ENCODE measurements at regions not wholly inside any gene's neighbourhood (a gene's known extent, or its start where the extent isn't known, plus 50 kb on each side); places are given as distances from the start of the nearest gene placed in this dataset.

- TF ChIP-seq, protein P1, sequence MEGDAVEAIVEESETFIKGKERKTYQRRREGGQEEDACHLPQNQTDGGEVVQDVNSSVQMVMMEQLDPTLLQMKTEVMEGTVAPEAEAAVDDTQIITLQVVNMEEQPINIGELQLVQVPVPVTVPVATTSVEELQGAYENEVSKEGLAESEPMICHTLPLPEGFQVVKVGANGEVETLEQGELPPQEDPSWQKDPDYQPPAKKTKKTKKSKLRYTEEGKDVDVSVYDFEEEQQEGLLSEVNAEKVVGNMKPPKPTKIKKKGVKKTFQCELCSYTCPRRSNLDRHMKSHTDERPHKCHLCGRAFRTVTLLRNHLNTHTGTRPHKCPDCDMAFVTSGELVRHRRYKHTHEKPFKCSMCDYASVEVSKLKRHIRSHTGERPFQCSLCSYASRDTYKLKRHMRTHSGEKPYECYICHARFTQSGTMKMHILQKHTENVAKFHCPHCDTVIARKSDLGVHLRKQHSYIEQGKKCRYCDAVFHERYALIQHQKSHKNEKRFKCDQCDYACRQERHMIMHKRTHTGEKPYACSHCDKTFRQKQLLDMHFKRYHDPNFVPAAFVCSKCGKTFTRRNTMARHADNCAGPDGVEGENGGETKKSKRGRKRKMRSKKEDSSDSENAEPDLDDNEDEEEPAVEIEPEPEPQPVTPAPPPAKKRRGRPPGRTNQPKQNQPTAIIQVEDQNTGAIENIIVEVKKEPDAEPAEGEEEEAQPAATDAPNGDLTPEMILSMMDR (IDR thresholded peaks at IDR 0.05) = no peak
- no peak for DNase-seq
- Histone ChIP-seq H3K4me1 (no peaks in the 10 kb centered on the region), H3K36me3 (no peaks in the 10 kb centered on the region), H3K27me3 (no peaks in the 10 kb centered on the region), H3K27ac (no peak overlapping the region), H3K9ac (ENCODE audit: low read depth in 2 of 2, low read length in 2 of 2) (no peak overlapping the region), H3K4me3 (no peak overlapping the region), H3K9me3 (no peaks in the 10 kb centered on the region)
- intact Hi-C loops (cut with DNase I) = no loop called here
Observed at GRCh38 chr12:75840994-75841355, 190.6 kb downstream of the PHLDA1 start.

DNA sequence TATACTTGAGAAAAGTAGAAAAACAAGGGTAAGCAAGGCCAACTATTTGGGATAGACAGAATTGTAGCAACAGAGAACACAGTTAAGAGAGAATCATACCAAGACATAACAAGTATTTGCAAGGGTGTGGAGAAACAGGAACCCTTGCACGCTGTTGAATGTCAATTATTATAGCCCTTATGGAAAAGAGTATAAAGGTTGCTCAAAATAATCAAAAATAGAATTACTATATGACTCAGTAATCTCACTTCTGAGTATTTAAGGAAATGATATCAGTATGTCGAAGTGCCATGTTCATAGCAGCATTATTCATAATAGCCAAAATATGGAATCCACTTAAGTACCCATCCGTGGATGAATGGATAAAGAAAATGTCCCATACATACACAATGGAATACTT is 193.3 kb downstream of the PHLDA1 start:
- no peak overlapping the region for H3K4me3 ChIP-seq
- intact Hi-C loops (cut with DNase I) = no loop called here
- no peaks in the 10 kb centered on the region for H3K4me1 ChIP-seq
- DNase-seq = no peak
- no peak overlapping the region for H3K27ac ChIP-seq
- no peaks in the 10 kb centered on the region for H3K9me3 ChIP-seq
- H3K36me3 ChIP-seq = no peaks in the 10 kb centered on the region
- no peak overlapping the region for H3K9ac ChIP-seq (ENCODE audit: low read depth in 2 of 2, low read length in 2 of 2)
- H3K27me3 ChIP-seq = no peaks in the 10 kb centered on the region
- TF ChIP-seq, protein P1 (IDR thresholded peaks at IDR 0.05) = no peak

- intact Hi-C loops (cut with DNase I) = no loop called here
- TF ChIP-seq, protein P1 (IDR thresholded peaks at IDR 0.05) = no peak
- H3K4me1 ChIP-seq = no peaks in the 10 kb centered on the region
- H3K9ac ChIP-seq (ENCODE audit: low read depth in 2 of 2, low read length in 2 of 2) = no peak overlapping the region
- no peaks in the 10 kb centered on the region for H3K36me3 ChIP-seq
- no peak overlapping the region for H3K27ac ChIP-seq
- peak; percentile 23 for DNase-seq
- H3K4me3 ChIP-seq = no peak overlapping the region
- H3K27me3 ChIP-seq = no peaks in the 10 kb centered on the region
- H3K9me3 ChIP-seq = no peaks in the 10 kb centered on the region
Observed at GRCh38 chr12:75837700-75838099, 193.9 kb downstream of the PHLDA1 start.

DNA sequence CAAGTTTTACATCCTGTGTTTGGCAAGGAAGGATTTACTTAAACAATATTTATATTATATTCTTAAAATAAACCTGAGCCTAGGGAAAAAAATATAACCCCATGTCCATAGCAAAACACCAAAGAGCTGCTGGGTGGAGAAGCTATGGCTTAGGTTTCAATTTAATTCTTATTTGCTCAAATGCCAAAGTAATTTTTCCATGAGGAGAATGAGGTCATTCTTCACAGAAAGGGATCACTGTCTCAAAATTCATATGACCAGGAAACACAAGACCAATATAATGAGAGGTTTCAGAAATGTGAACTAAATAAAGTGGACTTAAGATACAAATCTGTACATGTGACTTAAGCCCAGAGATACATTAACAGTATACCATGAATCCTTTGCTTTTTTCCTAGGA is 195.0 kb downstream of the PHLDA1 start:
- no peak overlapping the region for H3K27ac ChIP-seq
- no peak overlapping the region for H3K9ac ChIP-seq (ENCODE audit: low read depth in 2 of 2, low read length in 2 of 2)

GRCh38 chr12:75834591-75834990 is 197.0 kb downstream of the PHLDA1 start:
- Histone ChIP-seq H3K4me1 (no peaks in the 10 kb centered on the region), H3K9me3 (no peaks in the 10 kb centered on the region), H3K9ac (ENCODE audit: low read depth in 2 of 2, low read length in 2 of 2) (no peak overlapping the region), H3K4me3 (no peak overlapping the region), H3K36me3 (no peaks in the 10 kb centered on the region), H3K27me3 (no peaks in the 10 kb centered on the region), H3K27ac (no peak overlapping the region)
- intact Hi-C loops (cut with DNase I) = no loop called here
- TF ChIP-seq, protein P1 (IDR thresholded peaks at IDR 0.05) = no peak
- DNase-seq = no peak

More for the DNA sequence above, 195.0 kb downstream of the PHLDA1 start:
- Histone ChIP-seq H3K4me3 (no peak overlapping the region), H3K36me3 (no peaks in the 10 kb centered on the region), H3K27me3 (no peaks in the 10 kb centered on the region), H3K9me3 (no peaks in the 10 kb centered on the region), H3K4me1 (no peaks in the 10 kb centered on the region)
- DNase-seq = no peak
- TF ChIP-seq, protein P1 (IDR thresholded peaks at IDR 0.05) = no peak
- intact Hi-C loops (cut with DNase I) = no loop called here

GRCh38 chr12:75833268-75833667 is 198.3 kb downstream of the PHLDA1 start:
- Histone ChIP-seq H3K27me3 (no peaks in the 10 kb centered on the region), H3K4me3 (no peak overlapping the region), H3K27ac (no peak overlapping the region), H3K36me3 (no peaks in the 10 kb centered on the region), H3K9ac (ENCODE audit: low read depth in 2 of 2, low read length in 2 of 2) (no peak overlapping the region), H3K4me1 (no peaks in the 10 kb centered on the region), H3K9me3 (no peaks in the 10 kb centered on the region)
- intact Hi-C loops (cut with DNase I) = no loop called here
- no peak for DNase-seq
- TF ChIP-seq, protein P1 (IDR thresholded peaks at IDR 0.05) = no peak

Data from colonic mucosa (tissue), 4 donors.